GM20000 (cell line): ENCODE measurements at regions not wholly inside any gene's neighbourhood (a gene's known extent, or its start where the extent isn't known, plus 50 kb on each side); places are given as distances from the start of the nearest gene placed in this dataset.

Source experiments
- DNase-seq: peaks from one replicate; pipeline ENCODE4 v3.0.0; 2012; ENCODE audit warnings: low spot score
- CTCF ChIP-seq: IDR thresholded peaks from 2 replicates; pipeline ENCODE4 v1.5.1; 2012; ENCODE audit warnings: mild to moderate bottlenecking, control low read depth; ENCODE audit errors: extremely low read depth, missing control alignments

GRCh38 chr18:78770139-78770822, 209.3 kb upstream of the SALL3 start:
- no peak for DNase-seq
- no peak for TF ChIP-seq CTCF

GRCh38 chr18:78770823-78771139, 208.8 kb upstream of the SALL3 start:
- DNase-seq: no peak
- TF ChIP-seq CTCF: no peak

GRCh38 chr18:78771496-78772359, 207.9 kb upstream of the SALL3 start:
- no peak for DNase-seq
- no peak for TF ChIP-seq CTCF

GRCh38 chr18:78772360-78773302, 207.0 kb upstream of the SALL3 start:
- TF ChIP-seq CTCF: no peak
- DNase-seq: no peak

- TF ChIP-seq CTCF: no peak
- DNase-seq: no peak
Measured at GRCh38 chr18:78773303-78773755, 206.3 kb upstream of the SALL3 start.

- TF ChIP-seq CTCF: no peak
Measured at GRCh38 chr18:78773819-78774218, 205.8 kb upstream of the SALL3 start.

More at GRCh38 chr18:78773819-78774218, 205.8 kb upstream of the SALL3 start:
- no peak for DNase-seq
